GM13976 (cell line): ENCODE measurements at regions not wholly inside any gene's neighbourhood (a gene's known extent, or its start where the extent isn't known, plus 50 kb on each side); places are given as distances from the start of the nearest gene placed in this dataset.

ENCODE experiments used
- DNase-seq: peaks from one replicate; pipeline ENCODE4 v3.0.0; 2012; ENCODE audit warnings: low spot score
- in situ Hi-C: fragments of 300-500 bp; cut with MboI; formaldehyde crosslinking; loops from one replicate; pipeline ENCODE4 v1.12.0; 2022; ENCODE audit warnings: low sequenced_read_pairs, mixed read lengths, inconsistent platforms; ENCODE audit not compliant: unreplicated experiment
- TF ChIP-seq, protein P1 (sequence below): IDR thresholded peaks from 2 replicates; pipeline ENCODE4 v1.5.1; 2012; ENCODE audit warnings: borderline replicate concordance, mild to moderate bottlenecking; ENCODE audit not compliant: insufficient read depth; ENCODE audit errors: extremely low read depth, missing control alignments, control extremely low read depth

- no peak for DNase-seq
- in situ Hi-C loops, result no loop called here
- TF ChIP-seq, protein P1, sequence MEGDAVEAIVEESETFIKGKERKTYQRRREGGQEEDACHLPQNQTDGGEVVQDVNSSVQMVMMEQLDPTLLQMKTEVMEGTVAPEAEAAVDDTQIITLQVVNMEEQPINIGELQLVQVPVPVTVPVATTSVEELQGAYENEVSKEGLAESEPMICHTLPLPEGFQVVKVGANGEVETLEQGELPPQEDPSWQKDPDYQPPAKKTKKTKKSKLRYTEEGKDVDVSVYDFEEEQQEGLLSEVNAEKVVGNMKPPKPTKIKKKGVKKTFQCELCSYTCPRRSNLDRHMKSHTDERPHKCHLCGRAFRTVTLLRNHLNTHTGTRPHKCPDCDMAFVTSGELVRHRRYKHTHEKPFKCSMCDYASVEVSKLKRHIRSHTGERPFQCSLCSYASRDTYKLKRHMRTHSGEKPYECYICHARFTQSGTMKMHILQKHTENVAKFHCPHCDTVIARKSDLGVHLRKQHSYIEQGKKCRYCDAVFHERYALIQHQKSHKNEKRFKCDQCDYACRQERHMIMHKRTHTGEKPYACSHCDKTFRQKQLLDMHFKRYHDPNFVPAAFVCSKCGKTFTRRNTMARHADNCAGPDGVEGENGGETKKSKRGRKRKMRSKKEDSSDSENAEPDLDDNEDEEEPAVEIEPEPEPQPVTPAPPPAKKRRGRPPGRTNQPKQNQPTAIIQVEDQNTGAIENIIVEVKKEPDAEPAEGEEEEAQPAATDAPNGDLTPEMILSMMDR, result no peak
Measured at GRCh38 chr12:39062266-39062996, 157.0 kb upstream of the CPNE8 start.

DNA sequence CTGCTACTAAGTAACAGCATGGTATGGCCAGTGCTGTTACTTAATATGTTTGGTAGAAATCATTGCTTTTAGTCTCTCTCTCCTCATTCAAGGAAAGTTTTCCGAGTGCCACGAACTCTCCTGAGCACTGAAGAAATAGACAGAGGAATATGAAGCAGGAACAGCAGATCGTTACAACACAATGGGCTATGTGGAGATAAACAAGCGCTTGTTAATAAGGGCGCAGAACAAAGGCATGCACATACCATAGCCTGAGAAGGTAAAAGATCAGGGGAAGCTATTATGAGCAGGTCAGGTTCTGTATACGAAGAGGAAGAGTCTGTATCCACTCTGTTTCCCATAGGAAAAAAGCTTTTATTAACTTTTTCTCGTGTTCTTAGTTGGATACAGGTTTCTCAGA lies 156.2 kb upstream of the CPNE8 start:
- TF ChIP-seq, protein P1, result no peak
- in situ Hi-C loops, result no loop called here
- no peak for DNase-seq

- in situ Hi-C loops, result no loop called here
- TF ChIP-seq, protein P1, result no peak
- no peak for DNase-seq
Measured at GRCh38 chr12:39048395-39048794, 143.0 kb upstream of the CPNE8 start.

DNA sequence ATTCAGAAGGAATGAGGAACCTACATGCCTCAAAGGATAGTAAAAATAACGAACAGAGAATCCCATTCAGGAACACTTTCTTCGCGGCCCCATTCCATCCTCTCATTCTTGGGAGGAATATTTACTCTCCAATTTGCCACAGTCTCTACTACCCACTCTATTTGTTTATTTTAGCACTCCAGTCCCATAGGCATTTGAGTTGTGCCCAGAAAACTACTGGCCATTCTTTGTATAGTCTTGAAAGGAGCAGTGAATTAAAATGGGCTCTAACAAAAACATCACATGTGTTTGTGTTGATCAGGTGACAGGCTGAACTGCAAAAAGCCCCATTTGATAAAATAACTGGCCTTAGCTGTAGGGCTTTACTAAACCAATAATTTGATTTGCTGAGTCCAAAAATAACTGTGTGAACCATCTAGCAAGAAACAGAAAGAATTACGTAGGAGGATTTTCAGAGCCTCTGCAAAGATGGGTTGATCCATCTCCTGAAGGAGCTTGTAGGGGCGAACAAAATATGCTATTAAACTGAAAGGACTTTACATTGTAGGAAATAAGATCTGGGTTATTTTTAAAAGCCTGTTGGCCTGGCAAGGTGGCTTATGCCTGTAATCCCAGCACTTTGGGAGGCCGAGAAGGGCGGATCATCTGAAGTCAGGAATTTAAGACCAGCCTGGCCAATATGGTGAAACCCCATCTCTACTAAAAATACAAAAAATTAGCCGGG lies 142.3 kb upstream of the CPNE8 start:
- TF ChIP-seq, protein P1, result no peak
- no peak for DNase-seq
- in situ Hi-C loops, result no loop called here

DNA sequence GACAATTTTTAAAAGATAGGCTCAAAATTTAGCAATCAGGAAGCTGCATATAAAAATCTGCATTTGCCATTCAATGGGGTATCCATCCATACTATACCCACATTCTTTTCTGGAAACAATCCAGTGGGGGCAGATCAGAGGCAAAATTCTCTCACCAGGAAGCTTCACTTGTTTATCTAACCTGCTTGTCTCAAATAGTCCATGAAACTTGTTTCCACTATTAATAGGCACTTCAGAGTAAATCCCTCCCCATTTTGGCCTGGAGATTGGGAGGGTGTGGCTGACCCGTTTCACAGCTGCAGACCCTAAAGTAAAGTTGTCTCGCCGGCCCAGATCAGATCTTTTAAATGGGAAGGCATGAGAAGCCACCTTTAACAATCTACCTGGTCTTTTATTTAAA lies 139.4 kb upstream of the CPNE8 start:
- in situ Hi-C loops, result no loop called here
- no peak for DNase-seq
- TF ChIP-seq, protein P1, result no peak

DNA sequence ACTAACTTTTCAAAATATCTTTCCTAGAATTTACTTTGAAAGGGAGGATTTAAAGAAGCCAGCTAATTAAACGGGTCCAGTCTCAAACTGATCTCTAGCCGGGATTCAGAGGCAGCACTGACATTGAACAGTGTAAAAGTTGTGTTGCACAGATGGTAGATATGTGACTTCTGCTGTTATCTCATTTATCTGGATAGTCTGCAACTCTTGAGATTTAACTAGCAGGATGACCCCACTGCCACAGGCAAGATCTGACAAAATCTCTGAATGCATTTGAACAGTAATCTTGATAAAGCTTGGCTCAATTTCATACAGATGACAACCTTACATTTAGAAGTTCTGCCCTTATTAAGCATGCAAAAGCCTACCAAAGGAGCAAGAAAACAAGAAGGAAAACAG lies 138.0 kb upstream of the CPNE8 start:
- DNase-seq, result no peak
- in situ Hi-C loops, result no loop called here
- TF ChIP-seq, protein P1, result no peak

DNA sequence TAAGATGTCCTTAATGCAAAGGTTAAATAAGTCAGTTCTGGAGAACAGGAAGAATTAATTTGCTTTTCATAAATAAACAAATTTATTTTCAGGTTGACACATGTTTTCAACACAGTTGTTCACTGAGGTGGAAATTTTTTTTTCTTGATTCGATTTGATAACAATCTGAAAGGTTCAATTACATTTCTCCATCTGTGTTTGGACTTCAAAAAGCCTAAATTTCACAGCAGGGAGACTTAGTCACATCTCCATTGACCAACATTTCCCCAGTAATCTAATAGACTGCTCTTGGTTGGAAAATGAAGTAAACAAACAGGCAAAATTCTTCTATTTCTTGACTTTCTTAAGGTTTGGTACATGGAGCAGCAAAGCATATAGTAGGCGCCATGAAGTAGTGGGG lies 134.9 kb upstream of the CPNE8 start:
- TF ChIP-seq, protein P1, result no peak
- no peak for DNase-seq
- in situ Hi-C loops, result no loop called here
